ENCODE measurements at regions not wholly inside any gene's neighbourhood (a gene's known extent, or its start where the extent isn't known, plus 50 kb on each side); places are given as distances from the start of the nearest gene placed in this dataset.

DNA sequence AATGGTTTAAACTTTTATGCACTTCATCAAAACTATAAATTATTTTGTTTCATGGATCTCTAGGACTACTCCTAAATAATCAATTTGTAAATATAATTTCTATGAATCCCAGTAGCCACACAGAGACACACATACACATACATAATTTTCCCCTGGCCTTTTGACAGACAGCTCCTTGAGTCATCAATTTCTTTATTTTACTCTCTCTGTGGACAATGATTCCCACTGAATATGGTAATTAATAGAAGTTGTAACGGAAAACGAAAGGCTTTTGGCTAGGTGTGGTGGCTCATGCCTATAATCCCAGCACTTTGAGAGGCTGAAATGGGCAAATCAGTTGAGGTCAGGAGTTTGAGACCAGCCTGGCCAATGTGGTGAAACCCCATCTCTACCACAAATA is 235.1 kb downstream of the EPHA4 start:
- no peak for FAIRE-seq

DNA sequence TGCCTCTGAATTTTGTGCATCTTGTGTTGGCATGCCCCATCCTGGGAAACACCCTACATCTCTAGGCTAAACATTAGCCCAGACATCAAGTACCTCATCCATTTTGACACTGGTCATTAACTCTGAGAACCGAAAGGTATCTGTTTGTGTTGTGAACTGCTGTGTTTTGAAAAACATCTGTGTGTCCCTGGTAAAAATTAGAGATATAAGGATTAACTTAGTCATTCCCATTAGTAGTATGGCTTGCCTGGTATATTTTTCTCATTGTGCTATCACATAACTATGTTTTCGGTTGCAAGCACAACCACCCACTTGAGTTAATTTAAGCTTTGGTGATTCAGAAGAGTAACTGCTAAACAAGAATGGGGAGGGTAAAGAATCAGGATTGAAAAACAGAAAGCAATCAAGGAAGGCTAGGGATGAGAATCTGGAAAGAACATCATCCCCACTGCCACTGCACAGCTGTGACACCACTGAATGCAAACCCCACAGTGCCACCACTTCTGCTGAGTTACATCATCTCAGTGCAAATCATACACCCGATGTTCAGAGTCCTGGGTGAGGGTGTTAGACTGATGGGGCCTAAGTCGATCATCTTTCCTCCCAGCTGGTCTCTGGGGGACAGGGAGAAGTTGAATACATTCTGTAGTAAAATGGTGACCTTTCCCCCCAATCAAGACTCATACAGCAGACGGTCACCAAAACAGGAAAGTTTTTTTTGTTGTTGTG is 234.0 kb downstream of the EPHA4 start:
- no peak for FAIRE-seq

GRCh38 chr2:221342388-221342787 is 229.7 kb downstream of the EPHA4 start:
- no peak for FAIRE-seq

GRCh38 chr2:221343524-221343923 is 228.6 kb downstream of the EPHA4 start:
- no peak for FAIRE-seq

- FAIRE-seq: no peak
Observed at GRCh38 chr2:221345516-221345915, 226.6 kb downstream of the EPHA4 start.

GRCh38 chr2:221346411-221346810 is 225.7 kb downstream of the EPHA4 start:
- no peak for FAIRE-seq

GRCh38 chr2:221347471-221347870 is 224.6 kb downstream of the EPHA4 start:
- no peak for FAIRE-seq

GRCh38 chr2:221350616-221351015 is 221.5 kb downstream of the EPHA4 start:
- no peak for FAIRE-seq

GRCh38 chr2:221353201-221353600 is 218.9 kb downstream of the EPHA4 start:
- FAIRE-seq: no peak

DNA sequence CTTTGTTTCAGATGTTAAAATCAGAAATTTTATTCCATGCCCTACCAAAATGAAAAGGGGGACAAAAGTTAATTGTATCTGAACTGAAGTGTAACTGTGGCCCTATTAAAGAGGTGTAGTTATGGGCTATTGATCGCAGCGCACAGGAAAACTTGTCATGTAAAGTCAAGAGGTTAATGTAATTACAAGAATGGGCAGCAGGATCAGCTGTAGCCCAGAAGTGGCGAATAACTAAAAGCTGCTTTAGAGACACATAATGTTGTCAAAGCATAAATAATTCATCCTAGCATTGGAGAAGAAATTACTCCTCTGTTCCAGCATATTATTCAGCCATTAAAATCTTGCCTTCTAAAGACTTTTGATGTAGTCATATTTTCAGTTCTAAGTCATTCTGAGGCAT is 211.8 kb downstream of the EPHA4 start:
- FAIRE-seq: no peak

GRCh38 chr2:221360742-221361141 is 211.4 kb downstream of the EPHA4 start:
- FAIRE-seq: no peak

DNA sequence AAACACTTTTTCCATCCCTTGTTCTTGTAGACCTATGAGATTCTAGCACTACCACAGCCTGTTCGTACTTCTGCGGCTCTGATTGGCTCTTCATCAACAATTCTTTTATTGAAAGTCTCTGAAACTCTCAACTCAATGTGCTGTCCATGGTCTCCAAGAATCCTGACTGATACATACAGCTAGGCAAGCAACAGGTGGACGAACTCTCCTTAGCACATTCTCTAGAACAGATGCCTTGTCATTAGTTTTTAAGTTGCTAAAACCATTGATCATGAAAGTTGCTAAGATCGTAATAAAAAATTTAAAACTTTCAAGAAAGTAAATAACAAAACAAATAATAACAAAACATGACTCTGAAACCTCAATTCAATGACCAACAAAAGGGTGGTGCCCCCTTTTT is 210.5 kb downstream of the EPHA4 start:
- no peak for FAIRE-seq

DNA sequence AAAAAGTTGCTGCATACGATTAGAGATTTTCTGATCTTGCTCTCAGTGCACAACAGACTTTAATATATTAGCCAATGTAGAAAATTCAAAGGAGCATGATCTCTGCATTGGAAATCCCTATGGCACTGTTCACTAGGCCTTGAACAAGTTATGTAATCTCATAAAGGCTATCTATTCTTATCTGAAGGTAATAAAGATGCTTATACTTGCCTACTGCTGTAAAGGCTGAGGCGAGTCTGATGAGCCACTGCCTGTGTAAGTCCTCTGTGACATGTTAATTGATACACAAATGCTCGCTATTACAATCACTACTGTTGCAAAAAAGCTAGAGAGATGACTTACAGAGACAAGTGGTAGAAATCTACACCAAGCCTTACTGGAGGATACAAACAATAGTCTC is 207.4 kb downstream of the EPHA4 start:
- FAIRE-seq: no peak

Measured in islet of Langerhans (tissue), 1 donor.